ENCODE measurements at regions not wholly inside any gene's neighbourhood (a gene's known extent, or its start where the extent isn't known, plus 50 kb on each side); places are given as distances from the start of the nearest gene placed in this dataset.

DNA sequence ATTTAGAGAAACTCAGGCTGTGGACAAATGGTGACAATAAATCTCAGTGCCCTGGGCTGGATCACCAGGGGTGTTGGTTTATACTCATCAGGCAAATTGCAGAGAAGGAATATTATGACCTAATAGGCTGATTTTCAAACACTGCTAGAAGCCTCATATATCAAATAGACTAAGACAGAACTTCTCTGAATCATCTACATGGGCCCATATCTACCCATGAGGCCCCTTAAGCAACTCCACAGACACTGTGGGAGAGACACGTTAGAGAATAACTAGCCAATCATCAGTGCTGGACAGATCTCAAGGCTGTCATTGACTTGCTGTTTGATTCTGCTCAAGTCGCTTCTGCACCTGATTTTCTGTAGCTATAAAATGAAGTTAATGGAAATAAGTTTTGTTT lies 545.8 kb downstream of the SOX6 start:
- H4K20me1 ChIP-seq (ENCODE audit: insufficient read depth, low read length, poor library complexity, severe bottlenecking) = no peaks in the 10 kb centered on the region
- no peak overlapping the region for H3K4me2 ChIP-seq (ENCODE audit: low read depth, low read length, poor library complexity, severe bottlenecking)
- no peak overlapping the region for H2AFZ ChIP-seq (ENCODE audit: low read length)
- H3K27me3 ChIP-seq (ENCODE audit: insufficient read depth, low read length, poor library complexity, severe bottlenecking) = no peaks in the 10 kb centered on the region
- no peaks in the 10 kb centered on the region for H3K79me2 ChIP-seq (ENCODE audit: insufficient read depth, low read length)
- H3K4me1 ChIP-seq (ENCODE audit: insufficient read depth, low read length, poor library complexity, severe bottlenecking) = no peaks in the 10 kb centered on the region
- H3K9ac ChIP-seq (ENCODE audit: low read depth, low read length, poor library complexity, severe bottlenecking) = no peak overlapping the region
- H3K36me3 ChIP-seq (ENCODE audit: insufficient read depth, low read length) = no peaks in the 10 kb centered on the region
- H3K9me3 ChIP-seq (ENCODE audit: insufficient read depth, low read depth, low read length) = no peaks in the 10 kb centered on the region
- TF ChIP-seq, protein P1, sequence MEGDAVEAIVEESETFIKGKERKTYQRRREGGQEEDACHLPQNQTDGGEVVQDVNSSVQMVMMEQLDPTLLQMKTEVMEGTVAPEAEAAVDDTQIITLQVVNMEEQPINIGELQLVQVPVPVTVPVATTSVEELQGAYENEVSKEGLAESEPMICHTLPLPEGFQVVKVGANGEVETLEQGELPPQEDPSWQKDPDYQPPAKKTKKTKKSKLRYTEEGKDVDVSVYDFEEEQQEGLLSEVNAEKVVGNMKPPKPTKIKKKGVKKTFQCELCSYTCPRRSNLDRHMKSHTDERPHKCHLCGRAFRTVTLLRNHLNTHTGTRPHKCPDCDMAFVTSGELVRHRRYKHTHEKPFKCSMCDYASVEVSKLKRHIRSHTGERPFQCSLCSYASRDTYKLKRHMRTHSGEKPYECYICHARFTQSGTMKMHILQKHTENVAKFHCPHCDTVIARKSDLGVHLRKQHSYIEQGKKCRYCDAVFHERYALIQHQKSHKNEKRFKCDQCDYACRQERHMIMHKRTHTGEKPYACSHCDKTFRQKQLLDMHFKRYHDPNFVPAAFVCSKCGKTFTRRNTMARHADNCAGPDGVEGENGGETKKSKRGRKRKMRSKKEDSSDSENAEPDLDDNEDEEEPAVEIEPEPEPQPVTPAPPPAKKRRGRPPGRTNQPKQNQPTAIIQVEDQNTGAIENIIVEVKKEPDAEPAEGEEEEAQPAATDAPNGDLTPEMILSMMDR (conservative IDR thresholded peaks at IDR 0.05; ENCODE audit: low read length) = no peak
- no peaks in the 10 kb centered on the region for H3F3A ChIP-seq (ENCODE audit: low read depth)
- H3K9me2 ChIP-seq (replicated peaks; ENCODE audit: low read depth, low read length) = no peaks in the 10 kb centered on the region
- H3K4me3 ChIP-seq (ENCODE audit: low read length, poor library complexity, severe bottlenecking) = no peak overlapping the region

DNA sequence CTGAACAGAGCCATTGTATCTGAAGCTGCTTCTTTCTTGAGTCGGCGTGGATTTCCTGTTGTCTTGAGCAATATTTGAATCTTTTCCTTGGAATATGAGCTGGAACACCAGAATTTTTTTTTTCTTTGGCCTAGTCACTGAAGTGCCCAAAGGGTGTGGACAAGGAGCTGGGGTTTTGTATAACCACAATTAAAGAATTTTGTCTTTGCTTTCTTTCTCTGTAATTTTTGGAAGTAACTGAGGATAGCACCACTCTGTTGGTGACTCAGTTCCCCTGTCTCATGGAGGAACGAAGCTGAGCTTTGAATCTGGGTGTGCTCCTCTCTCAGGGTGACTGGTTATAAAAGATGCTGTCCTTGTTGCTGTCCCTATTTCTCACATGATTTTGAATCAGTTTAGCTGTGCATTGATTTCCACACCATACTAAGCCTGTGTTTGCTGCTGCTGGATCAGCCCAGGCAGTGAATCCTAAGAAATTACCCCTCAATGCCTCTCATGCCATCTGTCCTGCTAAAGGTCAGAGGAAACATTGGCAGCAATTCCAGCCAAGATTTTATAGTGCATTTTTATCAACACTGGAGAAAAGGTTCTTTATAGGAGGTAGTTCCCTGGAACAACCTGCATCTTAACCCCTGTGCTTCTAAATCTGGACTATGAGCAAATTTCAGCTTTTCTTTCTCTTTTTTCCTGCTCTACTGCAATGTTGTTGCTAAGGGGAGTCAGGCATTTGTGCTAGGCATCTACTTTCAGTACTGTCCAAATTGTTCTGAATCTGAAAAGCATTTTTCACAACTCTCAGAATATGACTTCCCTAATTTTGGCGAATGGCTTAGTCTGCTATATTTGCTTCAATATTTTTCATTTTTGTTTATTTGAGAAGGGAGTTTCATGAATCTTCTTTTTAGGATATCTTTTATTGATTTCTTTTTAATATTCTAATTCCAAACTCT lies 540.8 kb downstream of the SOX6 start:
- Histone ChIP-seq H3K9ac (ENCODE audit: low read depth, low read length, poor library complexity, severe bottlenecking) (no peak overlapping the region), H3K9me3 (ENCODE audit: insufficient read depth, low read depth, low read length) (no peaks in the 10 kb centered on the region), H2AFZ (ENCODE audit: low read length) (no peak overlapping the region), H3K9me2 (replicated peaks; ENCODE audit: low read depth, low read length) (no peaks in the 10 kb centered on the region), H3K4me2 (ENCODE audit: low read depth, low read length, poor library complexity, severe bottlenecking) (no peak overlapping the region), H4K20me1 (ENCODE audit: insufficient read depth, low read length, poor library complexity, severe bottlenecking) (no peaks in the 10 kb centered on the region), H3K79me2 (ENCODE audit: insufficient read depth, low read length) (no peaks in the 10 kb centered on the region), H3K27me3 (ENCODE audit: insufficient read depth, low read length, poor library complexity, severe bottlenecking) (no peaks in the 10 kb centered on the region), H3F3A (ENCODE audit: low read depth) (no peaks in the 10 kb centered on the region), H3K36me3 (ENCODE audit: insufficient read depth, low read length) (no peaks in the 10 kb centered on the region), H3K4me3 (ENCODE audit: low read length, poor library complexity, severe bottlenecking) (no peak overlapping the region), H3K4me1 (ENCODE audit: insufficient read depth, low read length, poor library complexity, severe bottlenecking) (no peaks in the 10 kb centered on the region)
- no peak for TF ChIP-seq EZH2phosphoT487 (IDR thresholded peaks at IDR 0.05; ENCODE audit: borderline replicate concordance)
- TF ChIP-seq, protein P1 (conservative IDR thresholded peaks at IDR 0.05; ENCODE audit: low read length) = no peak

DNA sequence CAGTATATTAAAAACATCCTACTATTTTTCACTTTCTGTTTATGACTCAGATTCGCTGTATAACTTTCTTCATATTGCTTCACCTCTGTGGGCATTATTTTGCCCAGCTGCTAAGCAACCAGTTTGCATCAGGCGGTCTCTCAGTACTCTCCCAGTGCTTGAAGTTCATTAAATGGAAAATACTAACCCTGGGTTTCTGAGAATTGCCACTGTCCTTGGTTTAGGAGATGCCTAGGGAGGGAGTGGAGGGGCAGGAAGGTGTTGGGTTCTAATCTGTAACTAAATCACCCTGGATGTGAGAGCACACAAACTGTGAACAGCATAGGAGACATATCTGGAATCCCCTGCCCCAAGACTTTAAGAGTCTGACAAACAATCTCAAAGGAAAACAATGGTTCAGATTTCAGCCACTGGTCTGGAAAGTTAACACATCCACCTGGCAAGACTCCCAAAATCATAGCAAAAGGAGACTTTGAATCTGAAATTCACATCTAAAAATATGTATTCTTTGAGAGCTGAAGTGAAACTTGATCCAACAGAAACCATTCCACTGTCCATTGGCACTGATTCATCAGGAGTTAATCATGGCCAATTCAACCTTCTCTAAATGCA lies 540.0 kb downstream of the SOX6 start:
- no peaks in the 10 kb centered on the region for H3K4me1 ChIP-seq (ENCODE audit: insufficient read depth, low read length, poor library complexity, severe bottlenecking)
- TF ChIP-seq EZH2phosphoT487 (IDR thresholded peaks at IDR 0.05; ENCODE audit: borderline replicate concordance) = no peak
- TF ChIP-seq, protein P1 (conservative IDR thresholded peaks at IDR 0.05; ENCODE audit: low read length) = no peak
- H3K79me2 ChIP-seq (ENCODE audit: insufficient read depth, low read length) = no peaks in the 10 kb centered on the region
- H3K9me3 ChIP-seq (ENCODE audit: insufficient read depth, low read depth, low read length) = no peaks in the 10 kb centered on the region
- no peaks in the 10 kb centered on the region for H3K36me3 ChIP-seq (ENCODE audit: insufficient read depth, low read length)
- H3K9me2 ChIP-seq (replicated peaks; ENCODE audit: low read depth, low read length) = no peaks in the 10 kb centered on the region
- H3F3A ChIP-seq (ENCODE audit: low read depth) = no peaks in the 10 kb centered on the region
- H3K27me3 ChIP-seq (ENCODE audit: insufficient read depth, low read length, poor library complexity, severe bottlenecking) = no peaks in the 10 kb centered on the region
- no peak overlapping the region for H2AFZ ChIP-seq (ENCODE audit: low read length)
- no peak overlapping the region for H3K4me2 ChIP-seq (ENCODE audit: low read depth, low read length, poor library complexity, severe bottlenecking)
- no peak overlapping the region for H3K4me3 ChIP-seq (ENCODE audit: low read length, poor library complexity, severe bottlenecking)
- no peak overlapping the region for H3K9ac ChIP-seq (ENCODE audit: low read depth, low read length, poor library complexity, severe bottlenecking)
- H4K20me1 ChIP-seq (ENCODE audit: insufficient read depth, low read length, poor library complexity, severe bottlenecking) = no peaks in the 10 kb centered on the region
